Ascending aorta (tissue), 2 donors: ENCODE measurements at regions not wholly inside any gene's neighbourhood (a gene's known extent, or its start where the extent isn't known, plus 50 kb on each side); places are given as distances from the start of the nearest gene placed in this dataset.
A peak's percentile ranks its signal among the peaks of the same experiment; 100 is the strongest.

Experiments
- DNase-seq, 2 donors: peaks; one replicate each; pipeline ENCODE4 v3.0.0-alpha.2; 2019; ENCODE audit warnings: low spot score in 2 of 2
- H3K27ac ChIP-seq, 2 donors: fragments of 200-600 bp; sonication (generic); one replicate each; pipeline ENCODE4 v1.5.1; 2016 to 2017; ENCODE audit warnings: mild to moderate bottlenecking in 1 of 2
- H3K27me3 ChIP-seq: fragments of 200-600 bp; sonication (generic); one replicate; pipeline ENCODE4 v1.5.1; 2017
- H3K36me3 ChIP-seq, 2 donors: fragments of 200-600 bp; sonication (generic); one replicate each; pipeline ENCODE4 v1.5.1; 2016
- H3K4me1 ChIP-seq, 2 donors: fragments of 200-600 bp; sonication (generic); one replicate each; pipeline ENCODE4 v1.5.1; 2016 to 2017; ENCODE audit warnings: mild to moderate bottlenecking in 1 of 2
- H3K4me3 ChIP-seq, 2 donors: fragments of 200-600 bp; sonication (generic); one replicate each; pipeline ENCODE4 v1.5.1; 2016 to 2017; ENCODE audit warnings: mild to moderate bottlenecking in 1 of 2
- H3K9me3 ChIP-seq, 2 donors: fragments of 200-600 bp; sonication (generic); one replicate each; pipeline ENCODE4 v1.5.1; 2016
- CTCF ChIP-seq, 3 experiments: fragments of 200-600 bp in 2 of 3; fragments of 450-650 bp in 1 of 3; sonication (generic) in 2 of 3; IDR thresholded peaks; one replicate each; pipeline ENCODE4 v1.5.1; 2016 to 2019; ENCODE audit warnings: antibody characterized with exemption in 3 of 3, mild to moderate bottlenecking in 1 of 3, moderate library complexity in 1 of 3
- intact Hi-C: fragments of 100-400 bp; cut with DNase I; formaldehyde crosslinking; loops from one replicate; pipeline ENCODE4 v1.15.1; 2023

- Histone ChIP-seq H3K36me3 (no peaks in the 10 kb centered on the region), H3K4me1 (no peaks in the 10 kb centered on the region), H3K9me3 (no peaks in the 10 kb centered on the region), H3K27me3 (no peaks in the 10 kb centered on the region), H3K27ac (no peak overlapping the region), H3K4me3 (no peak overlapping the region)
- intact Hi-C loops: no loop called here
- no peak for DNase-seq
- no peak for TF ChIP-seq CTCF (IDR thresholded peaks at IDR 0.05)
Observed at GRCh38 chr5:82730913-82731312, 346.3 kb downstream of the TMEM167A start.

DNA sequence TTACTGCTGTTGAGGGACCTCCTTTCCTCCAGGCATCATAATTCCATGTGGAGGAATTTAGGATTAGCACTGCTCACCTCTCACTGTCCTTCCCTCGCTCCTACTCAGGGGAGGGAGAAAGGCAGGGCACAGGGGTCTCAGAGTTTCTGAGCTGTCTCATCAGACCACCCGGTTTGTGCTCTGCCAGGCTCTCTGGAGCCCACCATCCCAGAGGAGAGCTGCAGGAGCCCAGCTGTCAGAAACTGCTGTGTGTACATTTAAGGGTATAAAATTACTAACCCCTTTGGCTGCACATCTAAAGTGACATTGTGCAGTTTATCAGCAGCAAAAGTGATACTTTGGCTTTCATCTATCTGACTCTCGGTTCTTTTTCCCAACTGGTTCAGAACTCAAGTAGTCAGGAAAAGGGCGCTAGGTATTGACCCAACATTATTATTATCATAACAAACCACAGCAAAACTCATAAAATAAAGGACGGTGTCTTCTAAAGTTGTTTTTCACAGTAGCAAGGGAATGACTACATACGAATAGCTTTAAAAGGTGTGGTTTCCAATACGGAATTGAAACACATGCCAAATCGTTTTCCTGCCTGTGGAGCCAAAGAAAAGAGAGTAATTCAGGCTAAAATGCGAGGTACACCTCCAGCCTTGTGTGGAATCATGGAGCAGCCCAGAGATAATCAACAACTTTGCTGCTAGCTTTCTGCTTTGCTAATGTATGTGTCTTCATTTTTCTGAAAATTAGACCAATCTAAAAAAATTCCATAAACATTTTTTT, 348.1 kb downstream of the TMEM167A start:
- no peak for TF ChIP-seq CTCF (IDR thresholded peaks at IDR 0.05)
- Histone ChIP-seq H3K36me3 (no peaks in the 10 kb centered on the region), H3K9me3 (no peaks in the 10 kb centered on the region), H3K27me3 (no peaks in the 10 kb centered on the region), H3K4me3 (no peak overlapping the region), H3K27ac (no peak overlapping the region), H3K4me1 (no peaks in the 10 kb centered on the region)
- intact Hi-C loops: no loop called here
- no peak for DNase-seq

DNA sequence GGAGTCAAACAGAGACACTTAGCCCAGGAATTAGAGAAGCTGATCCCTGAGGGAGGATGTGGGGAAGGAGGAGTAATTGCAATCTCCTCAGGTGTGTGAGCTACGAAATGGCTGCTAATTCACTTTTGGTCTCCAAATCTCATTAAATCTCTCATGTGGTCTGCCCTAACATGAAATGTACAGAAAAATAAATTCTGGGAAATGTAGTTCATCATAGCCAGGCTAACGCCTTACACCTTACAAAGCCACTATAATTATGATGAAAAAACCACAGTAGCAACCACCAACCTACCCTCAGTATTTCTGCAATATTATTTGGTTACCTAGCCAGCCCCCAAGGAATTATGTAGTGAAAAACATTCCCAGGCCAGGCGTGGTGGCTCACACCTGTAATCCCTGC, 354.0 kb downstream of the TMEM167A start:
- TF ChIP-seq CTCF (IDR thresholded peaks at IDR 0.05): no peak
- intact Hi-C loops: no loop called here
- H3K9me3 ChIP-seq: no peaks in the 10 kb centered on the region
- no peaks in the 10 kb centered on the region for H3K36me3 ChIP-seq
- no peaks in the 10 kb centered on the region for H3K27me3 ChIP-seq
- no peak overlapping the region for H3K27ac ChIP-seq
- no peak for DNase-seq
- H3K4me3 ChIP-seq: no peak overlapping the region
- peaks cover 0 to 3% of the 10 kb centered on the region in 2 donors for H3K4me1 ChIP-seq

- Histone ChIP-seq H3K4me1 (peaks cover 0 to 3% of the 10 kb centered on the region in 2 donors), H3K27me3 (no peaks in the 10 kb centered on the region), H3K36me3 (no peaks in the 10 kb centered on the region), H3K27ac (peak overlapping the region in 1 of 2 donors; percentile 48), H3K4me3 (no peak overlapping the region), H3K9me3 (no peaks in the 10 kb centered on the region)
- TF ChIP-seq CTCF (IDR thresholded peaks at IDR 0.05): no peak
- no peak for DNase-seq
- intact Hi-C loops: no loop called here
Observed at GRCh38 chr5:82721087-82721410, 356.1 kb downstream of the TMEM167A start.

GRCh38 chr5:82720213-82721086, 356.7 kb downstream of the TMEM167A start:
- intact Hi-C loops: no loop called here
- no peak for TF ChIP-seq CTCF (IDR thresholded peaks at IDR 0.05)
- DNase-seq: no peak
- H3K27ac ChIP-seq: peak overlapping the region in 1 of 2 donors; percentile 48
- H3K36me3 ChIP-seq: no peaks in the 10 kb centered on the region
- H3K27me3 ChIP-seq: no peaks in the 10 kb centered on the region
- no peaks in the 10 kb centered on the region for H3K9me3 ChIP-seq
- H3K4me3 ChIP-seq: no peak overlapping the region
- H3K4me1 ChIP-seq: peaks cover 0 to 3% of the 10 kb centered on the region in 2 donors
